PC-3 (cell line): ENCODE measurements at regions not wholly inside any gene's neighbourhood (a gene's known extent, or its start where the extent isn't known, plus 50 kb on each side); places are given as distances from the start of the nearest gene placed in this dataset.

Experiments
- EZH2 ChIP-seq: fragments of 300-600 bp; sonication (generic); IDR thresholded peaks from one replicate; pipeline ENCODE4 v1.6.1; 2017; ENCODE audit warnings: antibody characterized with exemption, mild to moderate bottlenecking, low read length; ENCODE audit not compliant: unreplicated experiment
- EZH2phosphoT487 ChIP-seq: fragments of 300-600 bp; sonication (generic); IDR thresholded peaks from 2 replicates; pipeline ENCODE4 v1.6.1; 2018; ENCODE audit warnings: mild to moderate bottlenecking, antibody characterized with exemption, low read length, borderline replicate concordance
- TF ChIP-seq, protein P1 (sequence below): fragments of 300-600 bp; sonication (generic); conservative IDR thresholded peaks from 2 replicates; pipeline ENCODE4 v1.5.1; 2017; ENCODE audit warnings: antibody characterized with exemption, low read depth, mild to moderate bottlenecking, low read length

DNA sequence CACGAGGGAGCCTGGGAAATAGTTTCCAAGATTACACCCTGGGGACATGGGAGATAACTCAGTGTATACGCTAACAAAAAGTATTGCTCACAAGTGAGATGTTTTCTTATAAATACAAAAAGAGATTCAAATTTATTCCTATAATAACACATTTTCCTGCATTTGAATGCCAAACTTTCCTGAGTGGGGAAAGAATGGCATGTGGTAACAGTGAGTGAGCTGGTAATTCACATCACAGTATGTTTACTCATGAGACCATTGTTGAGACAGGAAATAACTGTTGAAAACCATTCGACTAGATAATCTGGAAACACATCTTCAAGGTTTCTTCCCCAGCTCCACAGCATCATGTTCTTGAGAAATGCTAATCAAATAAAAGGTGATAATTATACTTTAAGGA, 109.1 kb downstream of the TASL start:
- TF ChIP-seq EZH2 (no peak), EZH2phosphoT487 (no peak)
- TF ChIP-seq, protein P1, sequence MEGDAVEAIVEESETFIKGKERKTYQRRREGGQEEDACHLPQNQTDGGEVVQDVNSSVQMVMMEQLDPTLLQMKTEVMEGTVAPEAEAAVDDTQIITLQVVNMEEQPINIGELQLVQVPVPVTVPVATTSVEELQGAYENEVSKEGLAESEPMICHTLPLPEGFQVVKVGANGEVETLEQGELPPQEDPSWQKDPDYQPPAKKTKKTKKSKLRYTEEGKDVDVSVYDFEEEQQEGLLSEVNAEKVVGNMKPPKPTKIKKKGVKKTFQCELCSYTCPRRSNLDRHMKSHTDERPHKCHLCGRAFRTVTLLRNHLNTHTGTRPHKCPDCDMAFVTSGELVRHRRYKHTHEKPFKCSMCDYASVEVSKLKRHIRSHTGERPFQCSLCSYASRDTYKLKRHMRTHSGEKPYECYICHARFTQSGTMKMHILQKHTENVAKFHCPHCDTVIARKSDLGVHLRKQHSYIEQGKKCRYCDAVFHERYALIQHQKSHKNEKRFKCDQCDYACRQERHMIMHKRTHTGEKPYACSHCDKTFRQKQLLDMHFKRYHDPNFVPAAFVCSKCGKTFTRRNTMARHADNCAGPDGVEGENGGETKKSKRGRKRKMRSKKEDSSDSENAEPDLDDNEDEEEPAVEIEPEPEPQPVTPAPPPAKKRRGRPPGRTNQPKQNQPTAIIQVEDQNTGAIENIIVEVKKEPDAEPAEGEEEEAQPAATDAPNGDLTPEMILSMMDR = no peak
